Osteocyte (in vitro differentiated cells): ENCODE measurements at regions not wholly inside any gene's neighbourhood (a gene's known extent, or its start where the extent isn't known, plus 50 kb on each side); places are given as distances from the start of the nearest gene placed in this dataset.
A peak's percentile ranks its signal among the peaks of the same experiment; 100 is the strongest.
"Not testable (repeated sequence)": the region's sequence is repeated elsewhere in the genome, so short reads cannot be mapped to it uniquely, and the experiment has no call there.

Experiments
- DNase-seq: peaks from one replicate; pipeline ENCODE4 v3.0.0; 2021; ENCODE audit warnings: mixed read lengths; ENCODE audit not compliant: unreplicated experiment; ENCODE audit errors: extremely low spot score
- H3K27ac Mint-ChIP-seq: one replicate; pipeline ENCODE4 v1.8.0; 2021; ENCODE audit warnings: mild to moderate bottlenecking, mixed read lengths; ENCODE audit not compliant: unreplicated experiment
- H3K27me3 Mint-ChIP-seq: one replicate; pipeline ENCODE4 v1.8.0; 2021; ENCODE audit warnings: mixed read lengths; ENCODE audit not compliant: unreplicated experiment
- H3K36me3 Mint-ChIP-seq: one replicate; pipeline ENCODE4 v1.8.0; 2021; ENCODE audit warnings: mixed read lengths; ENCODE audit not compliant: unreplicated experiment
- H3K4me1 Mint-ChIP-seq: one replicate; pipeline ENCODE4 v1.8.0; 2021; ENCODE audit warnings: mixed read lengths; ENCODE audit not compliant: unreplicated experiment
- H3K4me3 Mint-ChIP-seq: one replicate; pipeline ENCODE4 v1.8.0; 2021; ENCODE audit warnings: mild to moderate bottlenecking, moderate library complexity, mixed read lengths; ENCODE audit not compliant: unreplicated experiment
- H3K9me3 Mint-ChIP-seq: one replicate; pipeline ENCODE4 v1.8.0; 2021; ENCODE audit warnings: mixed read lengths; ENCODE audit not compliant: unreplicated experiment

- H3K4me3 Mint-ChIP-seq, H3K36me3 Mint-ChIP-seq, H3K9me3 Mint-ChIP-seq, H3K4me1 Mint-ChIP-seq, H3K27ac Mint-ChIP-seq, H3K27me3 Mint-ChIP-seq: not testable (repeated sequence)
- peak; percentile 79 for DNase-seq
These were observed 1486.2 kb upstream of the TPTE start for GRCh38 chr21:9035225-9035624.

GRCh38 chr21:9035970-9036369 lies 1485.4 kb upstream of the TPTE start:
- not testable (repeated sequence) for H3K9me3 Mint-ChIP-seq, H3K27ac Mint-ChIP-seq, H3K4me1 Mint-ChIP-seq, H3K36me3 Mint-ChIP-seq, H3K4me3 Mint-ChIP-seq, H3K27me3 Mint-ChIP-seq
- DNase-seq: peak; percentile 84

GRCh38 chr21:9036966-9037587 lies 1484.3 kb upstream of the TPTE start:
- H3K4me1 Mint-ChIP-seq, H3K27me3 Mint-ChIP-seq, H3K36me3 Mint-ChIP-seq, DNase-seq, H3K9me3 Mint-ChIP-seq, H3K27ac Mint-ChIP-seq, H3K4me3 Mint-ChIP-seq: not testable (repeated sequence)

GRCh38 chr21:9037588-9038544 lies 1483.5 kb upstream of the TPTE start:
- not testable (repeated sequence) for H3K27ac Mint-ChIP-seq, H3K9me3 Mint-ChIP-seq, H3K4me1 Mint-ChIP-seq, H3K27me3 Mint-ChIP-seq, DNase-seq, H3K36me3 Mint-ChIP-seq, H3K4me3 Mint-ChIP-seq

- H3K36me3 Mint-ChIP-seq, H3K9me3 Mint-ChIP-seq, H3K27me3 Mint-ChIP-seq, H3K4me1 Mint-ChIP-seq, H3K4me3 Mint-ChIP-seq, H3K27ac Mint-ChIP-seq: not testable (repeated sequence)
- DNase-seq: peak; percentile 86
These were observed 1481.6 kb upstream of the TPTE start for GRCh38 chr21:9039520-9040365.

- H3K9me3 Mint-ChIP-seq, H3K27ac Mint-ChIP-seq, H3K27me3 Mint-ChIP-seq, H3K36me3 Mint-ChIP-seq, H3K4me3 Mint-ChIP-seq, DNase-seq, H3K4me1 Mint-ChIP-seq: not testable (repeated sequence)
These were observed 1481.0 kb upstream of the TPTE start for GRCh38 chr21:9040406-9040805.

- H3K9me3 Mint-ChIP-seq, H3K27ac Mint-ChIP-seq, DNase-seq, H3K4me3 Mint-ChIP-seq, H3K27me3 Mint-ChIP-seq, H3K4me1 Mint-ChIP-seq, H3K36me3 Mint-ChIP-seq: not testable (repeated sequence)
These were observed 1480.0 kb upstream of the TPTE start for GRCh38 chr21:9041175-9041948.

GRCh38 chr21:9043089-9043488 lies 1478.3 kb upstream of the TPTE start:
- H3K27me3 Mint-ChIP-seq, H3K27ac Mint-ChIP-seq, H3K4me1 Mint-ChIP-seq, H3K4me3 Mint-ChIP-seq, H3K9me3 Mint-ChIP-seq, H3K36me3 Mint-ChIP-seq: not testable (repeated sequence)
- peak; percentile 88 for DNase-seq

- not testable (repeated sequence) for H3K36me3 Mint-ChIP-seq, H3K9me3 Mint-ChIP-seq, H3K27ac Mint-ChIP-seq, H3K4me3 Mint-ChIP-seq, H3K27me3 Mint-ChIP-seq, H3K4me1 Mint-ChIP-seq
- DNase-seq: peak; percentile 21
These were observed 1474.5 kb upstream of the TPTE start for GRCh38 chr21:9046870-9047269.

- not testable (repeated sequence) for H3K27me3 Mint-ChIP-seq, H3K27ac Mint-ChIP-seq, DNase-seq, H3K36me3 Mint-ChIP-seq, H3K4me3 Mint-ChIP-seq, H3K9me3 Mint-ChIP-seq, H3K4me1 Mint-ChIP-seq
These were observed 1453.9 kb upstream of the TPTE start for GRCh38 chr21:9067515-9067914.

- H3K4me3 Mint-ChIP-seq, DNase-seq, H3K4me1 Mint-ChIP-seq, H3K36me3 Mint-ChIP-seq, H3K27me3 Mint-ChIP-seq, H3K9me3 Mint-ChIP-seq, H3K27ac Mint-ChIP-seq: not testable (repeated sequence)
These were observed 1452.8 kb upstream of the TPTE start for GRCh38 chr21:9068622-9069021.
